GM12878 (cell line): ENCODE measurements at regions not wholly inside any gene's neighbourhood (a gene's known extent, or its start where the extent isn't known, plus 50 kb on each side); places are given as distances from the start of the nearest gene placed in this dataset.

Experiments used
- ATAC-seq: fragments of 200-7000 bp; cut with Tn5 transposase; 3 replicates; pipeline ENCODE4 v1.9.1; 2020; ENCODE audit warnings: mild to moderate bottlenecking, moderate library complexity
- BruUV-seq: library from RNA; stranded (reverse); fragments of 400-500 nt; replicated peaks from 2 replicates; lab custom pipeline; 2021; lab: Mats Ljungman, UMichigan
- CTCF ChIA-PET: fragments of 300-600 bp; sonication (Branson Sonifier 250); formaldehyde crosslinking; extraction: SDS; loops from one replicate; lab custom pipeline; 2021; ENCODE audit warnings: inconsistent platforms; lab: Yijun Ruan, JAX
- POLR2A ChIA-PET: fragments of 350-600 bp; formaldehyde crosslinking; extraction: SDS; loops from one replicate; lab custom pipeline; 2021; ENCODE audit warnings: inconsistent platforms; lab: Charles Lee
- RAD21 ChIA-PET: fragments of 300-600 bp; sonication (Branson Sonifier 250); formaldehyde crosslinking; loops from one replicate; lab custom pipeline; 2023; ENCODE audit warnings: antibody characterized with exemption; ENCODE audit not compliant: unreplicated experiment; lab: Charles Lee
- SMC1A ChIA-PET: fragments of 300-600 bp; sonication (Branson Sonifier 250); formaldehyde crosslinking; loops from one replicate; lab custom pipeline; 2023; ENCODE audit not compliant: unreplicated experiment, uncharacterized antibody; lab: Charles Lee
- DNase-seq: peaks from one replicate; pipeline ENCODE4 v3.0.0-alpha.2; 2011; ENCODE audit warnings: low read depth, low spot score
- FAIRE-seq: peaks from 3 replicates; lab custom pipeline; 2011; peaks lifted over from hg19 to GRCh38; lab: Jason Lieb, UNC
- H2AFZ ChIP-seq: 2 replicates; pipeline ENCODE4 v1.6.0; 2011; ENCODE audit warnings: low read depth, low read length, control low read depth; ENCODE audit not compliant: control insufficient read depth
- H3K27ac ChIP-seq: 2 replicates; pipeline ENCODE4 v1.5.1; 2011; ENCODE audit warnings: control low read depth; ENCODE audit not compliant: control insufficient read depth, insufficient read depth
- H3K27me3 ChIP-seq, 2 experiments: replicated peaks in 1 of 2; 2 replicates each; pipeline versions ENCODE4 v1.6.0 to v1.6.1; 2011; ENCODE audit warnings: low read length in 1 of 2; ENCODE audit not compliant: control insufficient read depth in 2 of 2, insufficient read depth in 2 of 2
- H3K36me3 ChIP-seq, 2 experiments: 2 replicates each; pipeline ENCODE4 v1.5.1; 2011; ENCODE audit warnings: low read length in 1 of 2; ENCODE audit not compliant: control insufficient read depth in 2 of 2, insufficient read depth in 2 of 2
- H3K4me1 ChIP-seq: 2 replicates; pipeline ENCODE4 v1.6.1; 2011; ENCODE audit warnings: mild to moderate bottlenecking, low read length, moderate library complexity, mixed read lengths; ENCODE audit not compliant: control insufficient read depth, insufficient read depth
- H3K4me2 ChIP-seq: 2 replicates; pipeline ENCODE4 v1.6.0; 2011; ENCODE audit warnings: control low read depth; ENCODE audit not compliant: control insufficient read depth, insufficient read depth
- H3K4me3 ChIP-seq: fragments of 200-600 bp; sonication (generic); 2 replicates; pipeline ENCODE4 v1.5.1; 2016
- H3K79me2 ChIP-seq: 2 replicates; pipeline ENCODE4 v1.6.0; 2011; ENCODE audit warnings: low read length; ENCODE audit not compliant: control insufficient read depth, insufficient read depth
- H3K9ac ChIP-seq: 2 replicates; pipeline ENCODE4 v1.8.0; 2011; ENCODE audit warnings: low read length, control low read depth, mixed read lengths; ENCODE audit not compliant: control insufficient read depth, insufficient read depth
- H3K9me3 ChIP-seq: replicated peaks from 3 replicates; pipeline ENCODE4 v1.5.1; 2011; ENCODE audit warnings: mild to moderate bottlenecking, low read length; ENCODE audit not compliant: control insufficient read depth, insufficient read depth
- H4K20me1 ChIP-seq: 2 replicates; pipeline ENCODE4 v1.6.0; 2011; ENCODE audit not compliant: control insufficient read depth, insufficient read depth
- CEBPB ChIP-seq, 2 experiments: fragments of 150-350 bp in 1 of 2; IDR thresholded peaks; 2 replicates each; pipeline ENCODE4 v1.6.1; 2012 to 2014; ENCODE audit warnings: low read depth in 2 of 2, low read length in 2 of 2, borderline replicate concordance in 1 of 2, inconsistent platforms in 1 of 2
- CREM ChIP-seq: IDR thresholded peaks from 2 replicates; pipeline ENCODE4 v1.6.1; 2014; ENCODE audit warnings: antibody characterized with exemption, low read depth
- EGR1 ChIP-seq, 2 experiments: IDR thresholded peaks; 1 replicate in 1 of 2; 2 replicates in 1 of 2; pipeline ENCODE4 v1.6.1; 2011 to 2012; ENCODE audit warnings: low read depth in 2 of 2, low read length in 2 of 2, borderline replicate concordance in 1 of 2, mild to moderate bottlenecking in 1 of 2, moderate library complexity in 1 of 2
- MTA3 ChIP-seq: IDR thresholded peaks from 2 replicates; pipeline ENCODE4 v1.6.1; 2012; ENCODE audit warnings: low read length, inconsistent platforms, borderline replicate concordance
- NFYA ChIP-seq: IDR thresholded peaks from 2 replicates; pipeline ENCODE4 v1.6.1; 2011; ENCODE audit warnings: low read depth, mild to moderate bottlenecking, low read length, improper control_type of control experiment, borderline replicate concordance
- PML ChIP-seq: IDR thresholded peaks from 2 replicates; pipeline ENCODE4 v1.6.1; 2012; ENCODE audit warnings: low read length, inconsistent platforms
- PRDM15 ChIP-seq: fragments of 450-650 bp; formaldehyde crosslinking; IDR thresholded peaks from 2 replicates; pipeline ENCODE4 v1.4.0; 2020; ENCODE audit warnings: mild to moderate bottlenecking, moderate library complexity
- RUNX3 ChIP-seq: IDR thresholded peaks from 2 replicates; pipeline ENCODE4 v1.6.1; 2012; ENCODE audit warnings: low read length, inconsistent platforms
- SMC3 ChIP-seq: IDR thresholded peaks from 2 replicates; pipeline ENCODE4 v1.6.1; 2011; ENCODE audit warnings: low read length, improper control_type of control experiment, borderline replicate concordance
- SPI1 ChIP-seq: IDR thresholded peaks from 2 replicates; pipeline ENCODE4 v1.6.1; 2011; ENCODE audit warnings: low read depth, mild to moderate bottlenecking, low read length, moderate library complexity, borderline replicate concordance; ENCODE audit not compliant: insufficient read depth
- STAT1 ChIP-seq: fragments of 450-650 bp; conservative IDR thresholded peaks from 2 replicates; pipeline ENCODE4 v1.6.1; 2014; ENCODE audit warnings: antibody characterized with exemption, mild to moderate bottlenecking
- TBL1XR1 ChIP-seq: IDR thresholded peaks from 2 replicates; pipeline ENCODE4 v1.6.1; 2012; ENCODE audit warnings: low read depth, low read length, improper control_type of control experiment
- WGBS: methylation state at CpG from one replicate; pipeline ENCODE4 v1.1.6; 2016; ENCODE audit warnings: low lambda C conversion rate; ENCODE audit not compliant: insufficient replicate concordance, insufficient coverage; ENCODE audit errors: missing lambda C conversion rate; 5-methylcytosine and 5-hydroxymethylcytosine counted together
- in situ Hi-C: fragments of 300-500 bp; cut with MboI; formaldehyde crosslinking; loops from 9 replicates; pipeline ENCODE4 v1.14.3; 2018; ENCODE audit warnings: mixed read lengths
- intact Hi-C: fragments of 100-400 bp; cut with micrococcal nuclease; formaldehyde crosslinking; loops from one replicate; pipeline ENCODE4 v1.14.2; 2022; ENCODE audit not compliant: unreplicated experiment

- no peak for TF ChIP-seq PML
- TF ChIP-seq STAT1, result no peak
- no peak for TF ChIP-seq SPI1
- TF ChIP-seq EGR1 (IDR thresholded peaks at IDR 0.05; ENCODE audit: borderline replicate concordance in 1 of 2, low read depth in 2 of 2, low read length in 2 of 2), result no peak
Measured at GRCh38 chr12:75710361-75711069, 199.1 kb upstream of the KRR1 start (continued).

GRCh38 chr12:75709503-75709902, 198.1 kb upstream of the KRR1 start:
- WGBS, result 89% methylated on average over 2 of the region's 2 CpGs
- Histone ChIP-seq H3K27me3 (no peaks in the 10 kb centered on the region), H3K36me3 (no peaks in the 10 kb centered on the region), H3K9ac (no peak overlapping the region), H2AFZ (no peak overlapping the region), H3K4me1 (no peaks in the 10 kb centered on the region), H3K4me3 (no peak overlapping the region), H3K9me3 (no peaks in the 10 kb centered on the region), H4K20me1 (no peaks in the 10 kb centered on the region), H3K79me2 (no peaks in the 10 kb centered on the region), H3K4me2 (no peak overlapping the region), H3K27ac (no peak overlapping the region)
- POLR2A ChIA-PET, result interaction anchor here (1.4 to 1.5 kb wide), 2 partner anchors 11 to 16 kb away, joined by 3 to 4 read pairs; no protein-coding TSS in a partner anchor
- CTCF ChIA-PET, result interaction anchor here (1.2 kb wide), 1 partner anchor 50 kb away, joined by 4 read pairs; no protein-coding TSS in a partner anchor
- in situ Hi-C loops, result no loop called here
- DNase-seq (no peak), ATAC-seq (no peak), FAIRE-seq (no peak)
- RAD21 ChIA-PET, result interaction anchor here (0.6 to 1.1 kb wide), 2 partner anchors 10 to 102 kb away, joined by 3 to 4 read pairs; no protein-coding TSS in a partner anchor
- no peak for TF ChIP-seq PRDM15 (CRISPR knock-in tag)
- TF ChIP-seq CREM, result no peak
- no peak for TF ChIP-seq TBL1XR1
- TF ChIP-seq SMC3, result no peak
- no peak for TF ChIP-seq MTA3
- no peak for TF ChIP-seq RUNX3
- no peak for TF ChIP-seq NFYA
- TF ChIP-seq CEBPB (IDR thresholded peaks at IDR 0.05; ENCODE audit: borderline replicate concordance in 1 of 2, low read depth in 2 of 2, low read length in 2 of 2), result no peak
- intact Hi-C loops, result no loop called here
- SMC1A ChIA-PET, result interaction anchor here (1.2 to 2.3 kb wide), 4 partner anchors 9 to 321 kb away, joined by 3 to 8 read pairs (median 7); no protein-coding TSS in a partner anchor
- no TSS peak for BruUV-seq
